ENCODE measurements at regions not wholly inside any gene's neighbourhood (a gene's known extent, or its start where the extent isn't known, plus 50 kb on each side); places are given as distances from the start of the nearest gene placed in this dataset.

- DNase-seq (ENCODE audit: low spot score), result no peak
Observed at GRCh38 chr4:108365551-108365950, 196.8 kb upstream of the LEF1 start.

DNA sequence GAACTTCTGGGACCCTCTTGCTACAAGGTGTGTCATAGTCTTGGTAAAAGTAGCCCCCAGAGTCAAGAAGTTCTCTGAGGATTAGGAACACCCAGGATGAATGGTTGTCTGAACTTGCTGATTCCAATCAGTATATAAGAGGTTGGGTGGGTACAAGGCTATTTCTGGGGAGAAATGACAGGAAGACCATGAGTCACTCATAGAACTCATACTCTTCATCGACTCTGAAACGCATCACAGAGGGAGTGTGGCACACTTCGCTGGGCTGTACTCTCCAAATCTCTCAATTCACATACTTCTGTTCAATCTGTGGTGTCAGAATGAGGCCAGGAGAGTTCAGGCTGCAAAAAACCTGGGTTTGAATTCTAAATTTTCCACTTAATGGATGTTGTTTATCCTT, 193.2 kb upstream of the LEF1 start:
- no peak for DNase-seq (ENCODE audit: low spot score)

- no peak for DNase-seq (ENCODE audit: low spot score)
Observed at GRCh38 chr4:108361446-108361820, 192.7 kb upstream of the LEF1 start.

- no peak for DNase-seq (ENCODE audit: low spot score)
Observed at GRCh38 chr4:108360754-108361445, 192.2 kb upstream of the LEF1 start.

GRCh38 chr4:108359986-108360681, 191.4 kb upstream of the LEF1 start:
- no peak for DNase-seq (ENCODE audit: low spot score)

GRCh38 chr4:108359130-108359985, 190.6 kb upstream of the LEF1 start:
- no peak for DNase-seq (ENCODE audit: low spot score)

- no peak for DNase-seq (ENCODE audit: low spot score)
Observed at GRCh38 chr4:108355902-108356535, 187.3 kb upstream of the LEF1 start.

DNA sequence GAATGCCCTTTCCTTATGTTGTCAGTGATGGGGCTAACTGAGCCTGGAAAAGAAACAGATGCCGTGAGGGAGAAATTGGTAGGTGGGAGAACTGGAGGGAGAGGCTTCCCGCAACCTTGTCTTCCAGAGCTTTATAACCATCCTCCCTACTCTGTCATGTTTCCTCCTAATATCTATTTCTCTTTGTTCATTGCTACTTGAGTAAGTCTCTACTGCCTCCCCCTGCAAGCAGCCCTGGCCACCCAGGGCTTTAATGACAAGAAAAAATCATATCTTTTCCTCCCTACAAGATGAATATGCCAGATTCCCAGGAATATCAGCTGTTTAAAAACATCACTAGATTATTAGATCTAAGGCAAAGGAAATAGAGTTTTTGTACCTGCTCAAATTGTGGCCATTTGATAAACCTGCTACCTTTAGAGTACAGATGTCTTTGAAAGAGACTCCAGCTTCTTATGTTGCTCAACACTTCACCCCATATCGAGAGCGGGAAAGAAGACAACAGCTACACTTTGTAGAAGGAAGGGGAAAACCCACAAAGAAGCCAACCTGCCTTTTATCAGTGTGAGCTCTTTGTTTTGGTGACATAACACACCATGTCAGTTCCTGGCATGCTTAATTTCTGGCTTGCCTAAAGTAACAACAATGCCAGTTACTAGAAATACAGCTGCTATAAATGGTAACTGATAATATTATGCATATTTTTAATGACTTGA, 186.6 kb upstream of the LEF1 start:
- no peak for DNase-seq (ENCODE audit: low spot score)

DNA sequence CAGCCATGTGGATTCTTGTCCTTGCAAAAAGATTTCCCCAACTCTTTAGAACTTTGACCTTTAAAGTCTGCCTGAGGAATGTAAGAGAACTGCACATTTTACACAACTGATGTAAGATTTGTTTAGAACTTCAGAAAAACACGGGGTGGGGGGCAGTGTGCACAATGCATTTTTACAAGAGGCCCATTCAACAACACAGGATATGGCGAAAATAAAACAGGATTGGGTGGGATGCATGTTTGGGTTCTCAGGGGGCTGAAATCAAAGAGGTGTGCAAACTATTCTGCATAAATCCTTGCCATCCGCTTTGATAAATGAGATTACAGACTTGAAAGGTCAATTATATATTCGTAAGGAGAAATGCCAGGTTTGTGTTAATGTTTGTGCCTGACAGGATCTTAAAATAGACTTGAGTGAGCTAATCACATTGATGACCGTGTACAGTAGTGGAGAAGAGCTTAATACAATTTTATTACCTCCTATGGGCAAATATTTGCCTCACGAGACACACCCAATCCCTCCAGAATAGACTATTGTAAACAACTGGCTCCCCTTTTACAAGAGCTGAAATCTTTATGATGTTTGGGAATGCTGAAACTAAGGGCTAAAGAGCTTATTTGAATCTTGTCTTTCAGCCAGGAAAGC, 184.1 kb upstream of the LEF1 start:
- no peak for DNase-seq (ENCODE audit: low spot score)

- no peak for DNase-seq (ENCODE audit: low spot score)
Observed at GRCh38 chr4:108351791-108352190, 183.1 kb upstream of the LEF1 start.

- DNase-seq (ENCODE audit: low spot score), result no peak
Observed at GRCh38 chr4:108350332-108350731, 181.6 kb upstream of the LEF1 start.

DNA sequence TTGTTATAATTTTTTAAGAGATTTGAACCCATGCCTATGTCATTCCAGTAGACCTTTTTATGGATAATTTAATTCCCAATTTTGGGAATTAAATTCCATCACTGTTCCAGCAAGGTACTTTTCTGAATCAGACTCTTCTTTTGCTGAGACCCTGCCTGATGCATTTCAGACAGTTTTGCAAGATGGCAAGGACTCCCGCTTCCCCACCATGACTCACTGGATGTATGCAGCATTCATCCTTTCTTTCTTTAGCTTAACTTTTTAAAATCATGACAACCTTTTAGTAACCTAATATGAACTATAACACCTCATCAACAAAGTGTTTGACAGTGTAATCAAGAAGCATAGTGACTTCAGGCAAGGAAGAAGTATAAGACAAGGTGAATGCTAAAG, 178.1 kb upstream of the LEF1 start:
- no peak for DNase-seq (ENCODE audit: low spot score)

GRCh38 chr4:108345862-108346817, 177.4 kb upstream of the LEF1 start:
- no peak for DNase-seq (ENCODE audit: low spot score)

DNA sequence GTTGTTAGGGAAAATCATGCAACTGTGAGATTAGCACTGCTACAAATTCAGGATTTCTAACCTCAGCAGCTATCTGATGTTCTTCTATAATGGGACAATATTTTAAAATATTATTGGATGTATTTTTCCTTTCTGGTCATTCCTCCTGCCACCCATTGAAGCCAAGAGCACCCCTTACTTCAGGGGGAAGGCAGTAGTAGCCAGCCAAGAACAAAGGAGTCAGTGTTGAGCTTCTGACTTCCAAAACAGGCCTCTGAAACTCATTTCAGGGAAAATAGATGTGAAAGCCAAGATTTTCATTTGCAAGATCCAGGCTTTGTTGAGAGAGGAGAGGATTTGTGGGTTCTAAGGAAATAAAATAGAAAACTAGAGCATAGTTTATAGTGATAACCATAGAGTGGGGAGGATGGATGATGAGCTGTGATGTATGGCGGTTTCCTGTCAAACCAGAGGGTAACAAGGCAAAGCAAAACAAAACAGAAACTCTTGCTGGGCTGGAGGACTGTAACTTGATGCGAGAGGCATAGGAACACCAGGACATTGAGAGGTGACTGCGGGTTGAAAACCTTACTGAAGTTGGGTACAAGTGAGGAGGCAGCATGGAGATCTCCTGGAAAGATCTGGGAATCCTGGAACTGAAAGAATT, 173.7 kb upstream of the LEF1 start:
- no peak for DNase-seq (ENCODE audit: low spot score)

- no peak for DNase-seq (ENCODE audit: low spot score)
Observed at GRCh38 chr4:108337923-108338322, 169.2 kb upstream of the LEF1 start.

GRCh38 chr4:108336076-108336475, 167.3 kb upstream of the LEF1 start:
- DNase-seq (ENCODE audit: low spot score), result no peak

- no peak for DNase-seq (ENCODE audit: low spot score)
Observed at GRCh38 chr4:108335081-108335480, 166.3 kb upstream of the LEF1 start.

GRCh38 chr4:108334031-108334430, 165.3 kb upstream of the LEF1 start:
- no peak for DNase-seq (ENCODE audit: low spot score)

- DNase-seq (ENCODE audit: low spot score), result peak; percentile 40
Observed at GRCh38 chr4:108333353-108333942, 164.7 kb upstream of the LEF1 start.
